ENCODE measurements at regions not wholly inside any gene's neighbourhood (a gene's known extent, or its start where the extent isn't known, plus 50 kb on each side); places are given as distances from the start of the nearest gene placed in this dataset.

DNA sequence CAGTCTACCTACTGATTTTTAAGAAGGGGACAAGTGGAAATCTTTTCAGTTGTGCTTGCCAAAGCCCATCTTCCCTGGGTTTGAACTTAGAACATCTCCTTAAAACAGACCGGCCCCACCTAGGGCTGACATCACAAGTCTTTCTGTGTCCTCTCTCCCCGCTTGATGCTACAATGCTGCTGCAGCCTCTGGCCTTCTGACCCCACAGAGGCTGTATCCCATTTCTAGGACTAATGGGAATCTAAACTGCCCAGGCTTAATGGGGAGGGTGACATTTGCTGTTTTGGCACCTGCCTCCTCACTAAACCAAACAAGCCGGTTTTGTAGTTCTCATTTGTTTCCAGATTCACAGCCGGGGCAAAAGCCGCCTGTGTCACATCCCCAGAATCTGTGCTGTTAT is 121.3 kb upstream of the CADM1 start:
- Histone ChIP-seq H3K9ac (ENCODE audit: insufficient read depth, low read depth, low read length) (no peak overlapping the region), H3K79me2 (ENCODE audit: insufficient read depth, low read length) (no peaks in the 10 kb centered on the region), H3K36me3 (replicated peaks in 1 of 2; ENCODE audit: control insufficient read depth in 1 of 2, insufficient read depth in 2 of 2, low read length in 2 of 2) (no peaks in the 10 kb centered on the region), H3K9me3 (ENCODE audit: low read length) (no peaks in the 10 kb centered on the region), H3K27me3 (ENCODE audit: control insufficient read depth in 1 of 2, insufficient read depth in 2 of 2, low read length in 2 of 2) (peaks cover 0 to 13% of the 10 kb centered on the region in 2 experiments; a peak in 2 of 5 replicates), H3K27ac (ENCODE audit: extremely low read length, insufficient read depth, low read length) (no peak overlapping the region), H3K4me3 (replicated peaks in 1 of 3; ENCODE audit: insufficient read depth in 1 of 3, low read depth in 2 of 3, low read length in 3 of 3) (no peak overlapping the region), H4K20me1 (ENCODE audit: insufficient read depth, low read length) (no peaks in the 10 kb centered on the region), H2AFZ (ENCODE audit: low read length) (no peak overlapping the region), H3K4me1 (ENCODE audit: insufficient read depth, low read length) (no peaks in the 10 kb centered on the region), H3K4me2 (ENCODE audit: low read depth, low read length) (no peak overlapping the region)
- FAIRE-seq (no peak), DNase-seq (ENCODE audit: low spot score) (no peak), ATAC-seq (no peak)
- 87% methylated on average over 5 of the region's 5 CpGs for WGBS (ENCODE audit: low lambda C conversion rate)
- no TSS peak for BruUV-seq (replicated peaks)
- in situ Hi-C loops (cut with HindIII; ENCODE audit: extremely low pct_ligation_motif_present, low pct_unique_long_range_greater_than_20kb) (no loop called here), intact Hi-C loops (cut with micrococcal nuclease; ENCODE audit: unreplicated experiment) (no loop called here)
- POLR2A ChIA-PET, result no interaction called here
- CTCF ChIA-PET (ENCODE audit: low intra/inter-chr PET ratio, low total read pairs), result no interaction called here
- TF ChIP-seq AGO2 (optimal IDR thresholded peaks at IDR 0.05; ENCODE audit: low read depth, low read length) (no peak), MEF2D (CRISPR knock-in tag; IDR thresholded peaks at IDR 0.05) (no peak), SOX6 (IDR thresholded peaks at IDR 0.05) (no peak), SOX6 (CRISPR knock-in tag; IDR thresholded peaks at IDR 0.05) (no peak), CREM (IDR thresholded peaks at IDR 0.05) (no peak), CREM (CRISPR knock-in tag; IDR thresholded peaks at IDR 0.05) (no peak), ZNF572 (CRISPR knock-in tag; IDR thresholded peaks at IDR 0.05) (no peak), SMAD9 (CRISPR knock-in tag; IDR thresholded peaks at IDR 0.05) (no peak), ZNF7 (CRISPR knock-in tag; IDR thresholded peaks at IDR 0.05) (no peak), KAT8 (CRISPR knock-in tag; IDR thresholded peaks at IDR 0.05) (no peak)
- TF ChIP-seq, protein P1, sequence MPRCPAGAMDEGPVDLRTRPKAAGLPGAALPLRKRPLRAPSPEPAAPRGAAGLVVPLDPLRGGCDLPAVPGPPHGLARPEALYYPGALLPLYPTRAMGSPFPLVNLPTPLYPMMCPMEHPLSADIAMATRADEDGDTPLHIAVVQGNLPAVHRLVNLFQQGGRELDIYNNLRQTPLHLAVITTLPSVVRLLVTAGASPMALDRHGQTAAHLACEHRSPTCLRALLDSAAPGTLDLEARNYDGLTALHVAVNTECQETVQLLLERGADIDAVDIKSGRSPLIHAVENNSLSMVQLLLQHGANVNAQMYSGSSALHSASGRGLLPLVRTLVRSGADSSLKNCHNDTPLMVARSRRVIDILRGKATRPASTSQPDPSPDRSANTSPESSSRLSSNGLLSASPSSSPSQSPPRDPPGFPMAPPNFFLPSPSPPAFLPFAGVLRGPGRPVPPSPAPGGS (CRISPR knock-in tag; IDR thresholded peaks at IDR 0.05), result no peak
- TF ChIP-seq, protein P2, sequence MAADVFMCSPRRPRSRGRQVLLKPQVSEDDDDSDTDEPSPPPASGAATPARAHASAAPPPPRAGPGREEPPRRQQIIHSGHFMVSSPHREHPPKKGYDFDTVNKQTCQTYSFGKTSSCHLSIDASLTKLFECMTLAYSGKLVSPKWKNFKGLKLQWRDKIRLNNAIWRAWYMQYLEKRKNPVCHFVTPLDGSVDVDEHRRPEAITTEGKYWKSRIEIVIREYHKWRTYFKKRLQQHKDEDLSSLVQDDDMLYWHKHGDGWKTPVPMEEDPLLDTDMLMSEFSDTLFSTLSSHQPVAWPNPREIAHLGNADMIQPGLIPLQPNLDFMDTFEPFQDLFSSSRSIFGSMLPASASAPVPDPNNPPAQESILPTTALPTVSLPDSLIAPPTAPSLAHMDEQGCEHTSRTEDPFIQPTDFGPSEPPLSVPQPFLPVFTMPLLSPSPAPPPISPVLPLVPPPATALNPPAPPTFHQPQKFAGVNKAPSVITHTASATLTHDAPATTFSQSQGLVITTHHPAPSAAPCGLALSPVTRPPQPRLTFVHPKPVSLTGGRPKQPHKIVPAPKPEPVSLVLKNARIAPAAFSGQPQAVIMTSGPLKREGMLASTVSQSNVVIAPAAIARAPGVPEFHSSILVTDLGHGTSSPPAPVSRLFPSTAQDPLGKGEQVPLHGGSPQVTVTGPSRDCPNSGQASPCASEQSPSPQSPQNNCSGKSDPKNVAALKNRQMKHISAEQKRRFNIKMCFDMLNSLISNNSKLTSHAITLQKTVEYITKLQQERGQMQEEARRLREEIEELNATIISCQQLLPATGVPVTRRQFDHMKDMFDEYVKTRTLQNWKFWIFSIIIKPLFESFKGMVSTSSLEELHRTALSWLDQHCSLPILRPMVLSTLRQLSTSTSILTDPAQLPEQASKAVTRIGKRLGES (CRISPR knock-in tag; IDR thresholded peaks at IDR 0.05; ENCODE audit: borderline replicate concordance), result no peak
- TF ChIP-seq, protein P3, sequence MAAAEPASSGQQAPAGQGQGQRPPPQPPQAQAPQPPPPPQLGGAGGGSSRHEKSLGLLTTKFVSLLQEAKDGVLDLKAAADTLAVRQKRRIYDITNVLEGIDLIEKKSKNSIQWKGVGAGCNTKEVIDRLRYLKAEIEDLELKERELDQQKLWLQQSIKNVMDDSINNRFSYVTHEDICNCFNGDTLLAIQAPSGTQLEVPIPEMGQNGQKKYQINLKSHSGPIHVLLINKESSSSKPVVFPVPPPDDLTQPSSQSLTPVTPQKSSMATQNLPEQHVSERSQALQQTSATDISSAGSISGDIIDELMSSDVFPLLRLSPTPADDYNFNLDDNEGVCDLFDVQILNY (CRISPR knock-in tag; conservative IDR thresholded peaks at IDR 0.05), result no peak
- TF ChIP-seq, protein P4, sequence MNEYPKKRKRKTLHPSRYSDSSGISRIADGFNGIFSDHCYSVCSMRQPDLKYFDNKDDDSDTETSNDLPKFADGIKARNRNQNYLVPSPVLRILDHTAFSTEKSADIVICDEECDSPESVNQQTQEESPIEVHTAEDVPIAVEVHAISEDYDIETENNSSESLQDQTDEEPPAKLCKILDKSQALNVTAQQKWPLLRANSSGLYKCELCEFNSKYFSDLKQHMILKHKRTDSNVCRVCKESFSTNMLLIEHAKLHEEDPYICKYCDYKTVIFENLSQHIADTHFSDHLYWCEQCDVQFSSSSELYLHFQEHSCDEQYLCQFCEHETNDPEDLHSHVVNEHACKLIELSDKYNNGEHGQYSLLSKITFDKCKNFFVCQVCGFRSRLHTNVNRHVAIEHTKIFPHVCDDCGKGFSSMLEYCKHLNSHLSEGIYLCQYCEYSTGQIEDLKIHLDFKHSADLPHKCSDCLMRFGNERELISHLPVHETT (CRISPR knock-in tag; conservative IDR thresholded peaks at IDR 0.05), result no peak
- TF ChIP-seq, protein P5, sequence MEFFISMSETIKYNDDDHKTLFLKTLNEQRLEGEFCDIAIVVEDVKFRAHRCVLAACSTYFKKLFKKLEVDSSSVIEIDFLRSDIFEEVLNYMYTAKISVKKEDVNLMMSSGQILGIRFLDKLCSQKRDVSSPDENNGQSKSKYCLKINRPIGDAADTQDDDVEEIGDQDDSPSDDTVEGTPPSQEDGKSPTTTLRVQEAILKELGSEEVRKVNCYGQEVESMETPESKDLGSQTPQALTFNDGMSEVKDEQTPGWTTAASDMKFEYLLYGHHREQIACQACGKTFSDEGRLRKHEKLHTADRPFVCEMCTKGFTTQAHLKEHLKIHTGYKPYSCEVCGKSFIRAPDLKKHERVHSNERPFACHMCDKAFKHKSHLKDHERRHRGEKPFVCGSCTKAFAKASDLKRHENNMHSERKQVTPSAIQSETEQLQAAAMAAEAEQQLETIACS (CRISPR knock-in tag; IDR thresholded peaks at IDR 0.05), result no peak

All from HepG2 (cell line).